C4-2B (cell line): ENCODE measurements at regions not wholly inside any gene's neighbourhood (a gene's known extent, or its start where the extent isn't known, plus 50 kb on each side); places are given as distances from the start of the nearest gene placed in this dataset.

Experiments used
- ZFX ChIP-seq: fragments of 450-650 bp; IDR thresholded peaks from 2 replicates; pipeline ENCODE4 v1.6.1; 2017
- TF ChIP-seq, protein P1 (sequence below): fragments of 450-650 bp; conservative IDR thresholded peaks from 2 replicates; pipeline ENCODE4 v1.5.1; 2017; ENCODE audit warnings: mild to moderate bottlenecking

DNA sequence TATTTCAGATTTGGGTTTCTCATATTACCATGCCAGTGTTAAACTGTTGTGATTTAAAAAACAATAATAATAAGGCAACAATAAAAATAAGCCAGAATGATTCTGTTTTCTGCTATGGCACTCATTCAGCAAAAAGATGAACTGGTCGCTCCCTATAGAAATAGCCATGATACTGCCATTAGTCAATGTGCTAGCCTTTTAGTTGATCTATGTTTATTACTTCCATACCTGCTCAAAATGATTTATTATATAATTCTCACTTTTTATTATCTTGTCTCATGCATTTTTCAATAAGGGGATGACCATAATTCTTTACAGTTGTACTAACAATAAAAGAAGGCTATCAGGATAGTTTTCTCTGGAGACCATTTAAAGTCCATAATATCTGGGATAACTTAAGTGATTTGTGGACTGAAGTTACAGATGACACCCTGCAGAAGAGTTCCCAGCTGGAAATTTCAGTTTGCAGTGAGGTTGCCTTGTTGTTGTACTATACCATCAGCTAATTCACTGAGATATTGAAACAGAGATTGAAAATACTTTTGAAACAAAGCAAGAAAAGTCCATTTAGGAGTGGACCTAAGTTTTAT is 334.3 kb downstream of the GABRB2 start:
- TF ChIP-seq, protein P1, sequence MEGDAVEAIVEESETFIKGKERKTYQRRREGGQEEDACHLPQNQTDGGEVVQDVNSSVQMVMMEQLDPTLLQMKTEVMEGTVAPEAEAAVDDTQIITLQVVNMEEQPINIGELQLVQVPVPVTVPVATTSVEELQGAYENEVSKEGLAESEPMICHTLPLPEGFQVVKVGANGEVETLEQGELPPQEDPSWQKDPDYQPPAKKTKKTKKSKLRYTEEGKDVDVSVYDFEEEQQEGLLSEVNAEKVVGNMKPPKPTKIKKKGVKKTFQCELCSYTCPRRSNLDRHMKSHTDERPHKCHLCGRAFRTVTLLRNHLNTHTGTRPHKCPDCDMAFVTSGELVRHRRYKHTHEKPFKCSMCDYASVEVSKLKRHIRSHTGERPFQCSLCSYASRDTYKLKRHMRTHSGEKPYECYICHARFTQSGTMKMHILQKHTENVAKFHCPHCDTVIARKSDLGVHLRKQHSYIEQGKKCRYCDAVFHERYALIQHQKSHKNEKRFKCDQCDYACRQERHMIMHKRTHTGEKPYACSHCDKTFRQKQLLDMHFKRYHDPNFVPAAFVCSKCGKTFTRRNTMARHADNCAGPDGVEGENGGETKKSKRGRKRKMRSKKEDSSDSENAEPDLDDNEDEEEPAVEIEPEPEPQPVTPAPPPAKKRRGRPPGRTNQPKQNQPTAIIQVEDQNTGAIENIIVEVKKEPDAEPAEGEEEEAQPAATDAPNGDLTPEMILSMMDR = no peak
- TF ChIP-seq ZFX = no peak
